Upper lobe of left lung (tissue), 4 donors: ENCODE measurements at regions not wholly inside any gene's neighbourhood (a gene's known extent, or its start where the extent isn't known, plus 50 kb on each side); places are given as distances from the start of the nearest gene placed in this dataset.

Experiments used
- EP300 ChIP-seq, 4 donors: sonication (generic); formaldehyde crosslinking; IDR thresholded peaks; one replicate each; pipeline ENCODE4 v1.5.1; 2017; ENCODE audit warnings: antibody characterized with exemption in 4 of 4, control low read depth in 2 of 4
- POLR2A ChIP-seq, 4 donors: fragments of 450-650 bp; IDR thresholded peaks; one replicate each; pipeline ENCODE4 v1.5.1; 2016 to 2017; ENCODE audit warnings: antibody characterized with exemption in 4 of 4, mild to moderate bottlenecking in 2 of 4
- POLR2AphosphoS5 ChIP-seq, 2 donors: sonication (generic); formaldehyde crosslinking; IDR thresholded peaks; one replicate each; pipeline ENCODE4 v1.5.1; 2017; ENCODE audit warnings: antibody characterized with exemption in 2 of 2
- TF ChIP-seq, protein P1 (sequence below), 6 experiments: fragments of 450-650 bp in 4 of 6; fragments of 200-600 bp in 2 of 6; sonication (generic) in 2 of 6; IDR thresholded peaks; one replicate each; pipeline ENCODE4 v1.5.1; 2016 to 2019; ENCODE audit warnings: antibody characterized with exemption in 6 of 6

GRCh38 chr13:97160421-97160820, 61.7 kb upstream of the MBNL2 start:
- TF ChIP-seq, protein P1, sequence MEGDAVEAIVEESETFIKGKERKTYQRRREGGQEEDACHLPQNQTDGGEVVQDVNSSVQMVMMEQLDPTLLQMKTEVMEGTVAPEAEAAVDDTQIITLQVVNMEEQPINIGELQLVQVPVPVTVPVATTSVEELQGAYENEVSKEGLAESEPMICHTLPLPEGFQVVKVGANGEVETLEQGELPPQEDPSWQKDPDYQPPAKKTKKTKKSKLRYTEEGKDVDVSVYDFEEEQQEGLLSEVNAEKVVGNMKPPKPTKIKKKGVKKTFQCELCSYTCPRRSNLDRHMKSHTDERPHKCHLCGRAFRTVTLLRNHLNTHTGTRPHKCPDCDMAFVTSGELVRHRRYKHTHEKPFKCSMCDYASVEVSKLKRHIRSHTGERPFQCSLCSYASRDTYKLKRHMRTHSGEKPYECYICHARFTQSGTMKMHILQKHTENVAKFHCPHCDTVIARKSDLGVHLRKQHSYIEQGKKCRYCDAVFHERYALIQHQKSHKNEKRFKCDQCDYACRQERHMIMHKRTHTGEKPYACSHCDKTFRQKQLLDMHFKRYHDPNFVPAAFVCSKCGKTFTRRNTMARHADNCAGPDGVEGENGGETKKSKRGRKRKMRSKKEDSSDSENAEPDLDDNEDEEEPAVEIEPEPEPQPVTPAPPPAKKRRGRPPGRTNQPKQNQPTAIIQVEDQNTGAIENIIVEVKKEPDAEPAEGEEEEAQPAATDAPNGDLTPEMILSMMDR (IDR thresholded peaks at IDR 0.05), result no peak
- TF ChIP-seq POLR2A (IDR thresholded peaks at IDR 0.05) (no peak), EP300 (IDR thresholded peaks at IDR 0.05) (no peak), POLR2AphosphoS5 (IDR thresholded peaks at IDR 0.05) (no peak)
